ENCODE measurements at regions not wholly inside any gene's neighbourhood (a gene's known extent, or its start where the extent isn't known, plus 50 kb on each side); places are given as distances from the start of the nearest gene placed in this dataset.

DNA sequence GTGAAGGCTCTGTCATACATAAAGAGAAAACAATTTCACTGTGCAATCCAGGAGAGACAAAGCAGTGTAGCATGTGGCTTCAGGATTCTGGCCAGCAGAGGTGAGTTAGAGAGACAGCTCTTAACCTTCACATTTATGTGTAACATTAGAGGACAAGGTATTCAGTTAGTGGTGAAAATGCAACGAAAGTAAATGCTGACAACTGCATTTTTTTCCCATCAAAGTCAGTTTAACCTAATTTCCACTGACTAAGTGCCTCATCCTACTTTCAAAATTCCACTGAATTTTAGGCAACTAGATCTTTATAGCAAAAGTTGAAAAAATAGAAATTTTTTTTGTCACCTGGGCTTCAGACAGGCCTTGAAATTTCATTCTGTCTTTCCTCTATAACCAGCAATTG is 130.8 kb upstream of the LNX1 start:
- no peaks in the 10 kb centered on the region for H4K20me1 ChIP-seq (replicated peaks; ENCODE audit: insufficient read depth)
- no peak overlapping the region for H3K27ac ChIP-seq (ENCODE audit: low read depth)
- Mint-ChIP-seq H3K36me3 (ENCODE audit: low read depth) (no peaks in the 10 kb centered on the region), H3K4me3 (no peak overlapping the region), H3K27ac (no peak overlapping the region), H3K4me1 (peaks cover 3% of the 10 kb centered on the region; the same call in 1 of the 3 replicates), H3K27me3 (ENCODE audit: insufficient read depth, low read depth, poor library complexity) (no peaks in the 10 kb centered on the region), H3K9me3 (no peaks in the 10 kb centered on the region; the same call in 2 of the 3 replicates)
- H3K36me3 ChIP-seq (ENCODE audit: insufficient read depth), result no peaks in the 10 kb centered on the region
- TF ChIP-seq EZH2 (IDR thresholded peaks at IDR 0.05; ENCODE audit: low read depth, unreplicated experiment) (no peak), JUNB (IDR thresholded peaks at IDR 0.05; ENCODE audit: unreplicated experiment) (no peak), ZNF331 (CRISPR knock-in tag; IDR thresholded peaks at IDR 0.05; ENCODE audit: low read depth) (no peak), ZNF114 (CRISPR knock-in tag; IDR thresholded peaks at IDR 0.05) (no peak), POLR2AphosphoS5 (IDR thresholded peaks at IDR 0.05; ENCODE audit: low read depth) (no peak), STAT1 (IDR thresholded peaks at IDR 0.05; ENCODE audit: unreplicated experiment) (no peak), EZH2phosphoT487 (IDR thresholded peaks at IDR 0.05; ENCODE audit: unreplicated experiment) (no peak), CREB1 (CRISPR knock-in tag; IDR thresholded peaks at IDR 0.05; ENCODE audit: low read depth) (no peak), NANOG (IDR thresholded peaks at IDR 0.05; ENCODE audit: borderline replicate concordance) (no peak)
- TF ChIP-seq, protein P1, sequence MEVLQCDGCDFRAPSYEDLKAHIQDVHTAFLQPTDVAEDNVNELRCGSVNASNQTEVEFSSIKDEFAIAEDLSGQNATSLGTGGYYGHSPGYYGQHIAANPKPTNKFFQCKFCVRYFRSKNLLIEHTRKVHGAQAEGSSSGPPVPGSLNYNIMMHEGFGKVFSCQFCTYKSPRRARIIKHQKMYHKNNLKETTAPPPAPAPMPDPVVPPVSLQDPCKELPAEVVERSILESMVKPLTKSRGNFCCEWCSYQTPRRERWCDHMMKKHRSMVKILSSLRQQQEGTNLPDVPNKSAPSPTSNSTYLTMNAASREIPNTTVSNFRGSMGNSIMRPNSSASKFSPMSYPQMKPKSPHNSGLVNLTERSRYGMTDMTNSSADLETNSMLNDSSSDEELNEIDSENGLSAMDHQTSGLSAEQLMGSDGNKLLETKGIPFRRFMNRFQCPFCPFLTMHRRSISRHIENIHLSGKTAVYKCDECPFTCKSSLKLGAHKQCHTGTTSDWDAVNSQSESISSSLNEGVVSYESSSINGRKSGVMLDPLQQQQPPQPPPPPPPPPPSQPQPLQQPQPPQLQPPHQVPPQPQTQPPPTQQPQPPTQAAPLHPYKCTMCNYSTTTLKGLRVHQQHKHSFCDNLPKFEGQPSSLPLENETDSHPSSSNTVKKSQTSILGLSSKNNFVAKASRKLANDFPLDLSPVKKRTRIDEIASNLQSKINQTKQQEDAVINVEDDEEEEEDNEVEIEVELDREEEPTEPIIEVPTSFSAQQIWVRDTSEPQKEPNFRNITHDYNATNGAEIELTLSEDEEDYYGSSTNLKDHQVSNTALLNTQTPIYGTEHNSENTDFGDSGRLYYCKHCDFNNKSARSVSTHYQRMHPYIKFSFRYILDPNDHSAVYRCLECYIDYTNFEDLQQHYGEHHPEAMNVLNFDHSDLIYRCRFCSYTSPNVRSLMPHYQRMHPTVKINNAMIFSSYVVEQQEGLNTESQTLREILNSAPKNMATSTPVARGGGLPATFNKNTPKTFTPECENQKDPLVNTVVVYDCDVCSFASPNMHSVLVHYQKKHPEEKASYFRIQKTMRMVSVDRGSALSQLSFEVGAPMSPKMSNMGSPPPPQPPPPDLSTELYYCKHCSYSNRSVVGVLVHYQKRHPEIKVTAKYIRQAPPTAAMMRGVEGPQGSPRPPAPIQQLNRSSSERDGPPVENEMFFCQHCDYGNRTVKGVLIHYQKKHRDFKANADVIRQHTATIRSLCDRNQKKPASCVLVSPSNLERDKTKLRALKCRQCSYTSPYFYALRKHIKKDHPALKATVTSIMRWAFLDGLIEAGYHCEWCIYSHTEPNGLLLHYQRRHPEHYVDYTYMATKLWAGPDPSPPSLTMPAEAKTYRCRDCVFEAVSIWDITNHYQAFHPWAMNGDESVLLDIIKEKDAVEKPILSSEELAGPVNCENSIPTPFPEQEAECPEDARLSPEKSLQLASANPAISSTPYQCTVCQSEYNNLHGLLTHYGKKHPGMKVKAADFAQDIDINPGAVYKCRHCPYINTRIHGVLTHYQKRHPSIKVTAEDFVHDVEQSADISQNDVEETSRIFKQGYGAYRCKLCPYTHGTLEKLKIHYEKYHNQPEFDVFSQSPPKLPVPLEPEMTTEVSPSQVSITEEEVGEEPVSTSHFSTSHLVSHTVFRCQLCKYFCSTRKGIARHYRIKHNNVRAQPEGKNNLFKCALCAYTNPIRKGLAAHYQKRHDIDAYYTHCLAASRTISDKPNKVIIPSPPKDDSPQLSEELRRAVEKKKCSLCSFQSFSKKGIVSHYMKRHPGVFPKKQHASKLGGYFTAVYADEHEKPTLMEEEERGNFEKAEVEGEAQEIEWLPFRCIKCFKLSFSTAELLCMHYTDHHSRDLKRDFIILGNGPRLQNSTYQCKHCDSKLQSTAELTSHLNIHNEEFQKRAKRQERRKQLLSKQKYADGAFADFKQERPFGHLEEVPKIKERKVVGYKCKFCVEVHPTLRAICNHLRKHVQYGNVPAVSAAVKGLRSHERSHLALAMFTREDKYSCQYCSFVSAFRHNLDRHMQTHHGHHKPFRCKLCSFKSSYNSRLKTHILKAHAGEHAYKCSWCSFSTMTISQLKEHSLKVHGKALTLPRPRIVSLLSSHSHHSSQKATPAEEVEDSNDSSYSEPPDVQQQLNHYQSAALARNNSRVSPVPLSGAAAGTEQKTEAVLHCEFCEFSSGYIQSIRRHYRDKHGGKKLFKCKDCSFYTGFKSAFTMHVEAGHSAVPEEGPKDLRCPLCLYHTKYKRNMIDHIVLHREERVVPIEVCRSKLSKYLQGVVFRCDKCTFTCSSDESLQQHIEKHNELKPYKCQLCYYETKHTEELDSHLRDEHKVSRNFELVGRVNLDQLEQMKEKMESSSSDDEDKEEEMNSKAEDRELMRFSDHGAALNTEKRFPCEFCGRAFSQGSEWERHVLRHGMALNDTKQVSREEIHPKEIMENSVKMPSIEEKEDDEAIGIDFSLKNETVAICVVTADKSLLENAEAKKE (CRISPR knock-in tag; IDR thresholded peaks at IDR 0.05), result no peak
- TF ChIP-seq, protein P2, sequence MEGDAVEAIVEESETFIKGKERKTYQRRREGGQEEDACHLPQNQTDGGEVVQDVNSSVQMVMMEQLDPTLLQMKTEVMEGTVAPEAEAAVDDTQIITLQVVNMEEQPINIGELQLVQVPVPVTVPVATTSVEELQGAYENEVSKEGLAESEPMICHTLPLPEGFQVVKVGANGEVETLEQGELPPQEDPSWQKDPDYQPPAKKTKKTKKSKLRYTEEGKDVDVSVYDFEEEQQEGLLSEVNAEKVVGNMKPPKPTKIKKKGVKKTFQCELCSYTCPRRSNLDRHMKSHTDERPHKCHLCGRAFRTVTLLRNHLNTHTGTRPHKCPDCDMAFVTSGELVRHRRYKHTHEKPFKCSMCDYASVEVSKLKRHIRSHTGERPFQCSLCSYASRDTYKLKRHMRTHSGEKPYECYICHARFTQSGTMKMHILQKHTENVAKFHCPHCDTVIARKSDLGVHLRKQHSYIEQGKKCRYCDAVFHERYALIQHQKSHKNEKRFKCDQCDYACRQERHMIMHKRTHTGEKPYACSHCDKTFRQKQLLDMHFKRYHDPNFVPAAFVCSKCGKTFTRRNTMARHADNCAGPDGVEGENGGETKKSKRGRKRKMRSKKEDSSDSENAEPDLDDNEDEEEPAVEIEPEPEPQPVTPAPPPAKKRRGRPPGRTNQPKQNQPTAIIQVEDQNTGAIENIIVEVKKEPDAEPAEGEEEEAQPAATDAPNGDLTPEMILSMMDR (conservative IDR thresholded peaks at IDR 0.05; ENCODE audit: low read depth in 2 of 2), result no peak
- TF ChIP-seq, protein P3, sequence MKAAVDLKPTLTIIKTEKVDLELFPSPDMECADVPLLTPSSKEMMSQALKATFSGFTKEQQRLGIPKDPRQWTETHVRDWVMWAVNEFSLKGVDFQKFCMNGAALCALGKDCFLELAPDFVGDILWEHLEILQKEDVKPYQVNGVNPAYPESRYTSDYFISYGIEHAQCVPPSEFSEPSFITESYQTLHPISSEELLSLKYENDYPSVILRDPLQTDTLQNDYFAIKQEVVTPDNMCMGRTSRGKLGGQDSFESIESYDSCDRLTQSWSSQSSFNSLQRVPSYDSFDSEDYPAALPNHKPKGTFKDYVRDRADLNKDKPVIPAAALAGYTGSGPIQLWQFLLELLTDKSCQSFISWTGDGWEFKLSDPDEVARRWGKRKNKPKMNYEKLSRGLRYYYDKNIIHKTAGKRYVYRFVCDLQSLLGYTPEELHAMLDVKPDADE (IDR thresholded peaks at IDR 0.05), result no peak
- TF ChIP-seq, protein P4, sequence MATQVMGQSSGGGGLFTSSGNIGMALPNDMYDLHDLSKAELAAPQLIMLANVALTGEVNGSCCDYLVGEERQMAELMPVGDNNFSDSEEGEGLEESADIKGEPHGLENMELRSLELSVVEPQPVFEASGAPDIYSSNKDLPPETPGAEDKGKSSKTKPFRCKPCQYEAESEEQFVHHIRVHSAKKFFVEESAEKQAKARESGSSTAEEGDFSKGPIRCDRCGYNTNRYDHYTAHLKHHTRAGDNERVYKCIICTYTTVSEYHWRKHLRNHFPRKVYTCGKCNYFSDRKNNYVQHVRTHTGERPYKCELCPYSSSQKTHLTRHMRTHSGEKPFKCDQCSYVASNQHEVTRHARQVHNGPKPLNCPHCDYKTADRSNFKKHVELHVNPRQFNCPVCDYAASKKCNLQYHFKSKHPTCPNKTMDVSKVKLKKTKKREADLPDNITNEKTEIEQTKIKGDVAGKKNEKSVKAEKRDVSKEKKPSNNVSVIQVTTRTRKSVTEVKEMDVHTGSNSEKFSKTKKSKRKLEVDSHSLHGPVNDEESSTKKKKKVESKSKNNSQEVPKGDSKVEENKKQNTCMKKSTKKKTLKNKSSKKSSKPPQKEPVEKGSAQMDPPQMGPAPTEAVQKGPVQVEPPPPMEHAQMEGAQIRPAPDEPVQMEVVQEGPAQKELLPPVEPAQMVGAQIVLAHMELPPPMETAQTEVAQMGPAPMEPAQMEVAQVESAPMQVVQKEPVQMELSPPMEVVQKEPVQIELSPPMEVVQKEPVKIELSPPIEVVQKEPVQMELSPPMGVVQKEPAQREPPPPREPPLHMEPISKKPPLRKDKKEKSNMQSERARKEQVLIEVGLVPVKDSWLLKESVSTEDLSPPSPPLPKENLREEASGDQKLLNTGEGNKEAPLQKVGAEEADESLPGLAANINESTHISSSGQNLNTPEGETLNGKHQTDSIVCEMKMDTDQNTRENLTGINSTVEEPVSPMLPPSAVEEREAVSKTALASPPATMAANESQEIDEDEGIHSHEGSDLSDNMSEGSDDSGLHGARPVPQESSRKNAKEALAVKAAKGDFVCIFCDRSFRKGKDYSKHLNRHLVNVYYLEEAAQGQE (IDR thresholded peaks at IDR 0.05; ENCODE audit: unreplicated experiment), result no peak
- H2AFZ ChIP-seq, result no peak overlapping the region
- no peak overlapping the region for H3K4me3 ChIP-seq
- 0 out of 2 replicates have a peak, but pooled peaks cover 3% of the 10 kb centered on the region for H3K9me2 ChIP-seq (ENCODE audit: insufficient read depth)
- no peak overlapping the region for H3K4me2 ChIP-seq
- no peak for DNase-seq (ENCODE audit: low spot score)
- H3K79me2 ChIP-seq (replicated peaks; ENCODE audit: insufficient read depth), result no peaks in the 10 kb centered on the region
- ATAC-seq, result no peak
- no peaks in the 10 kb centered on the region for H3K4me1 ChIP-seq (ENCODE audit: insufficient read depth)
- no peaks in the 10 kb centered on the region for H3K27me3 ChIP-seq (ENCODE audit: insufficient read depth)
- no peaks in the 10 kb centered on the region for H3F3A ChIP-seq (replicated peaks; ENCODE audit: low read depth)

Measured in GM23338 (cell line).